A549 (cell line): ENCODE measurements at regions not wholly inside any gene's neighbourhood (a gene's known extent, or its start where the extent isn't known, plus 50 kb on each side); places are given as distances from the start of the nearest gene placed in this dataset.

Source experiments
- CTCF ChIP-seq: fragments of >200 bp; sonication (Bioruptor Twin); formaldehyde crosslinking; IDR thresholded peaks from 3 replicates; pipeline ENCODE4 v1.5.1; 2016
- MAZ ChIP-seq: fragments of 150-350 bp; IDR thresholded peaks from 2 replicates; pipeline ENCODE4 v1.6.1; 2014; ENCODE audit warnings: antibody characterized with exemption, low read depth, low read length, borderline replicate concordance
- POLR2A ChIP-seq: IDR thresholded peaks from 2 replicates; pipeline ENCODE4 v1.6.1; 2012; ENCODE audit warnings: mild to moderate bottlenecking, low read length
- USF2 ChIP-seq: fragments of 450-650 bp; IDR thresholded peaks from 2 replicates; pipeline ENCODE4 v1.6.1; 2014; ENCODE audit warnings: antibody characterized with exemption

- no peak for TF ChIP-seq POLR2A
- TF ChIP-seq MAZ, result no peak
- no peak for TF ChIP-seq CTCF
- TF ChIP-seq USF2, result no peak
Measured at GRCh38 chr1:60162936-60163335, 89.4 kb upstream of the C1orf87 start.
